ENCODE measurements at regions not wholly inside any gene's neighbourhood (a gene's known extent, or its start where the extent isn't known, plus 50 kb on each side); places are given as distances from the start of the nearest gene placed in this dataset.

DNA sequence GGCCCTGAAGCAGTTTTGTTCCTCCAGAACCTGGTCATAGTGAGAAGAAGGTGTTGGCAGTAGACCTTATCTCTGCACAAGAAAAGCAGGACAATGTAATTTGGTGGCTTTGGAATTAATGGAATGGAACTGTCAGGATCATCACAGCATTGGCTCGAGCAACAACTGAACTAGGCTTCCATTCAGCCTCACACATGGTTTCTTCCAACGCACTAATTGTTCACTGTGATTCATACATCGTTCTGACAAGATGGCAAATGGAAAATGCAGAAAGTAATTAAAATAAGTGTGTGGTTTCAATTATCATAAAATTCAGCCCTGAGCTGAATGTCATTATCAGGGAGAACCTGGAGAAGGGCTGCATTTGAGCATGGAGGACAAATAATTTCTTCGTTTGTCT is 80.6 kb downstream of the MFSD1 start:
- Mint-ChIP-seq H3K36me3 (ENCODE audit: insufficient read depth) (no peaks in the 10 kb centered on the region), H3K27ac (ENCODE audit: low read depth) (no peak overlapping the region), H3K27me3 (no peaks in the 10 kb centered on the region), H3K4me3 (no peak overlapping the region), H3K4me1 (no peaks in the 10 kb centered on the region), H3K9me3 (peaks cover 22% of the 10 kb centered on the region)
- DNase-seq (ENCODE audit: low spot score in 2 of 2) = no peak
- ATAC-seq (replicated peaks; ENCODE audit: extremely low read depth, poor library complexity, severe bottlenecking) = no peak

DNA sequence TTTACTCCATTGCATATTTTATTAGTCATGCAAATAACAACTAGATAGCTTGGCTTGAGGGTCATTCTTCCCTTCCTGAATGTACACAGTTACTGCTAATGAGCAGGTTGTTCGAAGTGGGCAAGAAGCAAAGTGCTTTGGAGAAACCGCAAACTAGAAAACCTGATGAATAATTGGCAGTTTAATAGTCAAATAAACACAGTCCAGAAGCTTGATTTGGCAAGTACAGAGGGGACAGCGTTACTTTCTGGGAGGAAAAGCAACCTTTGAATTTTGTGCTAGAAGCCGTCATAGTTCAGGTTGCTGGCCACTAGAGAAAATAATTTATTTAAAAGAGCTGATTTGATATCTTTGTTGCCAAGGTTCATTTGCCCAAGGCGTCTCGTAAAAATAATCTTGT is 94.9 kb downstream of the MFSD1 start:
- H3K4me3 Mint-ChIP-seq = no peak overlapping the region
- no peak overlapping the region for H3K27ac Mint-ChIP-seq (ENCODE audit: low read depth)
- DNase-seq (ENCODE audit: low spot score in 2 of 2) (no peak), ATAC-seq (replicated peaks; ENCODE audit: extremely low read depth, poor library complexity, severe bottlenecking) (no peak)
- no peaks in the 10 kb centered on the region for H3K36me3 Mint-ChIP-seq (ENCODE audit: insufficient read depth)
- H3K4me1 Mint-ChIP-seq = no peaks in the 10 kb centered on the region
- H3K9me3 Mint-ChIP-seq = no peaks in the 10 kb centered on the region
- peaks cover 16% of the 10 kb centered on the region for H3K27me3 Mint-ChIP-seq

DNA sequence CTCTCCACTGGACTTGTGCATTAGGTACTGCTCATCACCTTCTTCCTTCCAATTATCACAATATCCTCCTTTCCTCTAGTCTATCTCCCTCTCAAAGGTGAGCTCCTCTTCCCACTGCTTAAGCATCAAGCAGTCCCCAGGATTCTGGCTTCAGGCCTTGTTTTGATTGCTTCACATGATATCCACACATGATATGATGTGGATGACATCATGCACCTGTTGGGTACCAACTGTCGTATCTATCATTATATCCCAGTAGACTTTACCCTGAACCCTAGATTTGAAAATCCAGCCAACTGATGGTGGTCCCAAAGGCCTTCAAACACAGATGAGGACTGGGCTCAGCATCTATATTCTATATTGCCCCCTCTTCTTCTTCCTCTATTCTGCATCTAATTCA is 104.9 kb downstream of the MFSD1 start:
- Mint-ChIP-seq H3K4me3 (no peak overlapping the region), H3K36me3 (ENCODE audit: insufficient read depth) (no peaks in the 10 kb centered on the region), H3K27ac (ENCODE audit: low read depth) (no peak overlapping the region), H3K4me1 (no peaks in the 10 kb centered on the region), H3K27me3 (peaks cover 36% of the 10 kb centered on the region), H3K9me3 (no peaks in the 10 kb centered on the region)
- ATAC-seq (replicated peaks; ENCODE audit: extremely low read depth, poor library complexity, severe bottlenecking) = no peak
- DNase-seq (ENCODE audit: low spot score in 2 of 2) = no peak

DNA sequence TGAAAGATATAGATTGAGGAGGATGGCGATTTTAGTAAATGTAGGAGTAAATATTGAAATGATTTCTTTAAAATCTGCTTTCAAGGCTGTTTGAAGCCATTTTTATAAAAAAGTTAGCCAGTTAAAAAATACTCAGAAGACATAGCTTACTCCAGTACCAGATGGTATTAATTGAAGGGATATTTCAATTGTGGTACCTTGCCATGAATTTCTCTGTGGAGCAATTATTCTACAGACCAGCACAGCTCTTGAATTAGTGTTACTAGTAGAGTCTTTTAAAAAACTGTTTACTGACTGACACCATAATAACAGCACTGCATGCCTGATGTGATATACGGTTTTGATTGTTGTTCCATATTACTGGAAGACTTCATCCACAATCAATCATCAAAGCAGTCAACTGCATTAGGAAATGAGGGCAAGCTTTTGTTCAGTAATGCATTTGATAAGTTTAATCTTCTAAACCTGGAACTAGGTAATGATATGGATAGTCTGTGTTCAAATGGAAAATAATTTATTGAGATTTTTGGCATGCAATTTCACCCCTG is 106.4 kb downstream of the MFSD1 start:
- H3K36me3 Mint-ChIP-seq (ENCODE audit: insufficient read depth) = no peaks in the 10 kb centered on the region
- H3K4me1 Mint-ChIP-seq = no peaks in the 10 kb centered on the region
- DNase-seq (ENCODE audit: low spot score in 2 of 2) = no peak
- ATAC-seq (replicated peaks; ENCODE audit: extremely low read depth, poor library complexity, severe bottlenecking) = no peak
- H3K27ac Mint-ChIP-seq (ENCODE audit: low read depth) = no peak overlapping the region
- no peaks in the 10 kb centered on the region for H3K9me3 Mint-ChIP-seq
- H3K4me3 Mint-ChIP-seq = no peak overlapping the region
- H3K27me3 Mint-ChIP-seq = peaks cover 44% of the 10 kb centered on the region

DNA sequence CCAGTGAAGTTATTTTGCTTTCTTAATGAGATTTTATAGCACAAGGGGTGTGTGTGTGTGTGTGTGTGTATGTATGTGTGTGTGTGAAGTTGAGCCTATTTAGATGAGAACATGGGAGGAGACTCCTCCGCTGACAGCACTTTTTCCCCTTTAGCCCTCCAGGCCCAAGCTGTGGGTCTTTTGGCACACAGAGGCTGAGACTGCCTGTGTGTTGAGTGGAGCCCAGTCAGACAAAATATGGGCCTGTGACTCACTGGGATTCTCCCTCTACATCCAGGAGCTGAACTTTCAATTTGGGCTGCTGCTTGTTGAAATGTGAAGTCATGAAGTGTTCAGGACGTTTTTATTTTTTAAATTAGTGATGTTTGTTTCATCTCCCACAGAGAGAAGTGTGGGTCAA is 108.0 kb downstream of the MFSD1 start:
- no peaks in the 10 kb centered on the region for H3K36me3 Mint-ChIP-seq (ENCODE audit: insufficient read depth)
- H3K4me3 Mint-ChIP-seq = no peak overlapping the region
- H3K27ac Mint-ChIP-seq (ENCODE audit: low read depth) = no peak overlapping the region
- peaks cover 44% of the 10 kb centered on the region for H3K27me3 Mint-ChIP-seq
- H3K9me3 Mint-ChIP-seq = no peaks in the 10 kb centered on the region
- H3K4me1 Mint-ChIP-seq = no peaks in the 10 kb centered on the region
- ATAC-seq (replicated peaks; ENCODE audit: extremely low read depth, poor library complexity, severe bottlenecking) (no peak), DNase-seq (ENCODE audit: low spot score in 2 of 2) (no peak)

DNA sequence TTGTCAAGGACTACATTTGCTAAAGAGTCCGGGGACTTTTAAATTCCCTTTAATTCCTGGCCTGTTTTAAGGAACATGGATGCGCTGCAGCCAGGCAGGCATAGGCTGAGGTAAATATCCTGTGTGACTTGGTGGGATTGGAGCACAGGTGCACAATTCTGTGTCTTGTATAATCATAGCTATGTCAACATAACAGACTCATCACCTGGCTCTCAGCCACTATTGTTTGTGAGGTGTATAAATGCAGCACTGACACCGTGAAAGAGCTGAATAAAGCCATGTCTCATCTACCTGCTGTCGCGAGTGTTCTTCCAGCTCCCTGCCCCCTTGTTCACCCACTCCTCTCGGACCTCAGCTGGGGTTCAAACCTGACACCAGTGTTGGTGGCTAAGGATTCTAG is 109.7 kb downstream of the MFSD1 start:
- Mint-ChIP-seq H3K27me3 (peaks cover 37% of the 10 kb centered on the region), H3K4me1 (no peaks in the 10 kb centered on the region), H3K9me3 (no peaks in the 10 kb centered on the region), H3K4me3 (no peak overlapping the region), H3K36me3 (ENCODE audit: insufficient read depth) (no peaks in the 10 kb centered on the region), H3K27ac (ENCODE audit: low read depth) (no peak overlapping the region)
- DNase-seq (ENCODE audit: low spot score in 2 of 2) (no peak), ATAC-seq (replicated peaks; ENCODE audit: extremely low read depth, poor library complexity, severe bottlenecking) (no peak)

DNA sequence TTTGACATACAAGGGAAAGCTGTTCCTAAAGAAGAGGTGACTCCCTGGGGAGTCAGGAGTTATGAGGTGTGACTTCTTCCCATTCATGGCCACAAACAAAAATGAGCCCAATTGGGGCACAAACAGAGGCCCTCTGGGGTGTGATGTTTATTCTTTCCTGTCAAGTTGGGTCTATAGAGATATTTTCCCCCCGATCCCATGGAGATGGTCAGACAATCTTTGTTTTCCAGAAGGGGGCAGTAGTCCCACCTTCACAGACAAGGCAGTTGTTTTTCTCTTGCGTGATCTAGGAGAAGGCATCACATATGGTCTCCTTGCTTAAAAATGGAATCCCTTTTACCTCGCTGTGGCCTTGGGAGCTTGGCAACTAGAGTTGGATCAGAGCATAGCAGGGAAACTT is 110.3 kb downstream of the MFSD1 start:
- peaks cover 37% of the 10 kb centered on the region for H3K27me3 Mint-ChIP-seq
- no peak for ATAC-seq (replicated peaks; ENCODE audit: extremely low read depth, poor library complexity, severe bottlenecking)
- no peak overlapping the region for H3K4me3 Mint-ChIP-seq
- no peaks in the 10 kb centered on the region for H3K9me3 Mint-ChIP-seq
- no peaks in the 10 kb centered on the region for H3K4me1 Mint-ChIP-seq
- no peak for DNase-seq (ENCODE audit: low spot score in 2 of 2)
- H3K27ac Mint-ChIP-seq (ENCODE audit: low read depth) = no peak overlapping the region
- no peaks in the 10 kb centered on the region for H3K36me3 Mint-ChIP-seq (ENCODE audit: insufficient read depth)

DNA sequence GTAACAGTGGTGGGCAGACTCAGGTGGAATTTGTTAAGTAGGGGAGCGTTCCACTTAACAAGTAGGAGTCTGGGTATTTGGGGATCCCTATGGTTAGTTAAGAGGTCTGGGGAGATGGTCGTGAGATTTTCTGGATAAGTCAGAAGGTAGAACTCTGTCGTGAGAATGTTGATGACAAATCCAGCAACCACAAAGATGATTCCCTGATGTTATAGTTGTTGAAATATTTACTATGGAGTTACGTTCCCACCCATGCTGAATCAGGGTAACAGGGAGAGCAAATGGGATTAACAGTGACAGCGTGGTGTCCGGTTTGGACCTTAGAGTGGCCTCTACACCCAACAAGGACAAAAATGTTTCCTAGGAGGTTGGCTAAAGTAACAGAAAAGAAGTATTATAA is 110.8 kb downstream of the MFSD1 start:
- H3K9me3 Mint-ChIP-seq = no peaks in the 10 kb centered on the region
- no peaks in the 10 kb centered on the region for H3K36me3 Mint-ChIP-seq (ENCODE audit: insufficient read depth)
- no peaks in the 10 kb centered on the region for H3K4me1 Mint-ChIP-seq
- peaks cover 37% of the 10 kb centered on the region for H3K27me3 Mint-ChIP-seq
- H3K4me3 Mint-ChIP-seq = no peak overlapping the region
- no peak overlapping the region for H3K27ac Mint-ChIP-seq (ENCODE audit: low read depth)
- ATAC-seq (replicated peaks; ENCODE audit: extremely low read depth, poor library complexity, severe bottlenecking) = no peak
- no peak for DNase-seq (ENCODE audit: low spot score in 2 of 2)

DNA sequence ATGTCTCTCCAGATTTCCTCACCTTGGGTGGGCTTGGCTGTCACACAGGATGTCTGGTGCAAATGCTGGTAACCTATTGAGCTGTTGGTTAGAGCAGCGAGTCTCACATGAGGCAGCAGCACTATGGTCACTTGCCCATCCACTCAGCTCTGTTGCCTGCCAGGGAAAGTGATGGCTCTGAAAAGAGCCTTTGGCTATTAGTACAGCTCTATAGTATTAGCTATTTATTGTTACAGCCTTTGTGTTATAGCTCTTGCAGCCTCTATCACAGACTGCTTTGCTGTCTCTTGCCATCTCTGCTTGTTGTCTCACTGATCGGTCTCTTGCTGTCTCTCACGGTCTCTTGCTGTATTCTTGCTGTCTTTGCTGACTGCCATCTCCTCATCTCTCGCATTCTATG is 114.3 kb downstream of the MFSD1 start:
- Mint-ChIP-seq H3K27me3 (peaks cover 28% of the 10 kb centered on the region), H3K4me3 (no peak overlapping the region), H3K9me3 (no peaks in the 10 kb centered on the region), H3K27ac (ENCODE audit: low read depth) (no peak overlapping the region), H3K4me1 (no peaks in the 10 kb centered on the region), H3K36me3 (ENCODE audit: insufficient read depth) (no peaks in the 10 kb centered on the region)
- DNase-seq (ENCODE audit: low spot score in 2 of 2) = no peak
- no peak for ATAC-seq (replicated peaks; ENCODE audit: extremely low read depth, poor library complexity, severe bottlenecking)

DNA sequence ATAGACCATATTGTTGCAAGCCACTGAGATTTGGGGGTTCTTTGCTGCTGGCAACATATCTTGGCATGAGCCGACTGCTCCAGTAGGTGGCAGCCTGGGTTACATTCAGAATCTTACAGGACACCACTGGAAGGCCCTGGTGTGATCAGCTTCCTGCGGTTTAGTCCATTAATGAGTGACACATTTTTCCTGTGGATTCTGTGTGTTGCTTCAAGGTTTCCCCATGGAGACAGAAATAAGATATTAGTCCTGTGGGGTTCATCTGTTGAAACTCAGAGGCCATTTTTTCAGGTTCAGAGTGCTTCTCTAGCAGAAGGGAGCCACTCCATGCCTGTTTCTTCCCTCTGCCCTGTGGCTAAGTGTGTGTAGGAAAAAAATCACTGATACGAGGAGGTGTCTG is 116.2 kb downstream of the MFSD1 start:
- Mint-ChIP-seq H3K27me3 (peaks cover 20% of the 10 kb centered on the region), H3K4me1 (no peaks in the 10 kb centered on the region), H3K4me3 (no peak overlapping the region), H3K9me3 (no peaks in the 10 kb centered on the region), H3K36me3 (ENCODE audit: insufficient read depth) (no peaks in the 10 kb centered on the region), H3K27ac (ENCODE audit: low read depth) (no peak overlapping the region)
- ATAC-seq (replicated peaks; ENCODE audit: extremely low read depth, poor library complexity, severe bottlenecking) = no peak
- no peak for DNase-seq (ENCODE audit: low spot score in 2 of 2)

DNA sequence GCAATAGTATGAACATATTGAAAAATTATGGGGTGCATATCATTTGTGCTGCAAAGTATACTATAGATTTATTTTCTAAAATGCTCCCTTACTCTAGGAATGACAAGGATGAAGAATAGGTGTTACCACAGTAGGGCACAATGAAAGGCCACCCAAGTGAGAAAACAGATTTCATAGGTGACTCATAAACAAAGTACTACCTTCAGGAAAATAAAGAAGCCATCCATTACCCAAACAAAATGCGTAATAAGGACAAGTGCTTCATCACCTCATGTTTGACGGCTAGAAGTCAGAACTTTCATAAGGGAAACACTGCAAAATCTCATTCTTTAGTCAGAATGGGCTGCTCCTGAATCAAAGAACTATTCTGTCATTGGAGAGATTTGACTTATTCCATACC is 116.6 kb downstream of the MFSD1 start:
- Mint-ChIP-seq H3K27me3 (peaks cover 20% of the 10 kb centered on the region), H3K27ac (ENCODE audit: low read depth) (no peak overlapping the region), H3K9me3 (no peaks in the 10 kb centered on the region), H3K4me3 (no peak overlapping the region), H3K4me1 (no peaks in the 10 kb centered on the region), H3K36me3 (ENCODE audit: insufficient read depth) (no peaks in the 10 kb centered on the region)
- DNase-seq (ENCODE audit: low spot score in 2 of 2) (no peak), ATAC-seq (replicated peaks; ENCODE audit: extremely low read depth, poor library complexity, severe bottlenecking) (no peak)

DNA sequence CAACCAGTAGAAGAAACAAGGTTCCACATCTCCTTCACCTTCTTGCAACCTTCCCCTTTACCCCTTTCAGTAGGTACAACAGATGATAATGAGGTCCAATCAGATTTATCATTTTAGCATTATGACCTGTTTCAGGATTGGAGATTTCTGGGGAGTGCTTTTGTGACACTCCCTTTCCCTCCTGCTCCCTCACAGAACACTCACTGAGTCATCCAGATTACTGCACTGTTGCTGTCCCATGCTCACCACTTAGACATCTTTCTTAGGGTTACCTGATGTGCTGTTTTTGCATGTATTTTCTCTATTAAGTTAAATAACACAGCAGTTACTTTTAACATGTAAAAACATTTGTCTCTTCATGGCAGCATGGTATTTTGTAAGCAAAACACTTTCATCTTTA is 118.5 kb downstream of the MFSD1 start:
- Mint-ChIP-seq H3K27ac (ENCODE audit: low read depth) (no peak overlapping the region), H3K9me3 (no peaks in the 10 kb centered on the region), H3K27me3 (peaks cover 20% of the 10 kb centered on the region), H3K4me3 (no peak overlapping the region), H3K36me3 (ENCODE audit: insufficient read depth) (no peaks in the 10 kb centered on the region), H3K4me1 (no peaks in the 10 kb centered on the region)
- ATAC-seq (replicated peaks; ENCODE audit: extremely low read depth, poor library complexity, severe bottlenecking) (no peak), DNase-seq (ENCODE audit: low spot score in 2 of 2) (no peak)

DNA sequence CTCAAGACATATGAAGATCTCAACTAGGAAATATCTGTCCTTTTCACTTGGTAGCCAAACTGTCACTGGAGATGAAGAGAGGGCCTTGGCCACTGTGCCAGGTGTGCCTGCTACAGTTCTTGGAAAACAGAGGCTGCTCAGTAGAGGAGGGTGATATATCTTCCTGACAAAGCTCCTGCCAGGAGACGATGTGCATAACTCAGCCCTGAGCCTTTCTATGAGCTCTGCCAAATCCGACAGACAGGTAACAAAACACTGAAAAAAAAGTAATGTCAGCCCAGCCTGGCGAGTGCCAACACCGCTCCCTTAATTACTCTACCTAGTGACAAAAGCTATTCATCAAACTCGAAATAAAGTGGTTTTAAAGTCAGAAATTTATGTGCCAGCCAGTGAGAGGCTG is 123.2 kb downstream of the MFSD1 start:
- no peak overlapping the region for H3K4me3 Mint-ChIP-seq
- no peaks in the 10 kb centered on the region for H3K9me3 Mint-ChIP-seq
- ATAC-seq (replicated peaks; ENCODE audit: extremely low read depth, poor library complexity, severe bottlenecking) (no peak), DNase-seq (ENCODE audit: low spot score in 2 of 2) (no peak)
- H3K36me3 Mint-ChIP-seq (ENCODE audit: insufficient read depth) = no peaks in the 10 kb centered on the region
- no peaks in the 10 kb centered on the region for H3K4me1 Mint-ChIP-seq
- H3K27me3 Mint-ChIP-seq = peaks cover 12% of the 10 kb centered on the region
- H3K27ac Mint-ChIP-seq (ENCODE audit: low read depth) = no peak overlapping the region

Data from central memory CD8-positive, alpha-beta T cell (primary cell).